ENCODE measurements at regions not wholly inside any gene's neighbourhood (a gene's known extent, or its start where the extent isn't known, plus 50 kb on each side); places are given as distances from the start of the nearest gene placed in this dataset.

GRCh38 chr3:106372806-106373190, 504.0 kb upstream of the CBLB start:
- Histone ChIP-seq H3K9me3 (replicated peaks) (no peaks in the 10 kb centered on the region), H3K36me3 (no peaks in the 10 kb centered on the region), H3K4me3 (no peak overlapping the region), H3K4me1 (no peaks in the 10 kb centered on the region), H3K27ac (replicated peaks) (no peak overlapping the region), H3K27me3 (ENCODE audit: low read depth) (no peaks in the 10 kb centered on the region)
- intact Hi-C loops (cut with micrococcal nuclease): no loop called here
- no peak for DNase-seq
- TF ChIP-seq CTCF (IDR thresholded peaks at IDR 0.05; ENCODE audit: borderline replicate concordance): no peak

- H3K4me1 ChIP-seq: no peaks in the 10 kb centered on the region
- intact Hi-C loops (cut with micrococcal nuclease): no loop called here
- no peaks in the 10 kb centered on the region for H3K27me3 ChIP-seq (ENCODE audit: low read depth)
- no peak overlapping the region for H3K27ac ChIP-seq (replicated peaks)
- DNase-seq: no peak
- H3K4me3 ChIP-seq: no peak overlapping the region
- no peaks in the 10 kb centered on the region for H3K36me3 ChIP-seq
- no peaks in the 10 kb centered on the region for H3K9me3 ChIP-seq (replicated peaks)
- TF ChIP-seq CTCF (IDR thresholded peaks at IDR 0.05; ENCODE audit: borderline replicate concordance): no peak
Measured at GRCh38 chr3:106376016-106376570, 507.3 kb upstream of the CBLB start.

GRCh38 chr3:106379251-106379750, 510.5 kb upstream of the CBLB start:
- Histone ChIP-seq H3K27me3 (ENCODE audit: low read depth) (no peaks in the 10 kb centered on the region), H3K4me3 (no peak overlapping the region), H3K27ac (replicated peaks) (no peak overlapping the region), H3K36me3 (no peaks in the 10 kb centered on the region), H3K9me3 (replicated peaks) (no peaks in the 10 kb centered on the region), H3K4me1 (no peaks in the 10 kb centered on the region)
- TF ChIP-seq CTCF (IDR thresholded peaks at IDR 0.05; ENCODE audit: borderline replicate concordance): no peak
- intact Hi-C loops (cut with micrococcal nuclease): no loop called here
- DNase-seq: no peak

- H3K27ac ChIP-seq (replicated peaks): no peak overlapping the region
- no peaks in the 10 kb centered on the region for H3K9me3 ChIP-seq (replicated peaks)
- H3K27me3 ChIP-seq (ENCODE audit: low read depth): no peaks in the 10 kb centered on the region
- intact Hi-C loops (cut with micrococcal nuclease): no loop called here
- H3K36me3 ChIP-seq: no peaks in the 10 kb centered on the region
- H3K4me3 ChIP-seq: no peak overlapping the region
- no peak for DNase-seq
- H3K4me1 ChIP-seq: no peaks in the 10 kb centered on the region
- TF ChIP-seq CTCF (IDR thresholded peaks at IDR 0.05; ENCODE audit: borderline replicate concordance): no peak
Measured at GRCh38 chr3:106380232-106380631, 511.4 kb upstream of the CBLB start.

- Histone ChIP-seq H3K4me1 (no peaks in the 10 kb centered on the region), H3K27me3 (ENCODE audit: low read depth) (no peaks in the 10 kb centered on the region), H3K36me3 (no peaks in the 10 kb centered on the region), H3K27ac (replicated peaks) (no peak overlapping the region), H3K9me3 (replicated peaks) (no peaks in the 10 kb centered on the region), H3K4me3 (no peak overlapping the region)
- DNase-seq: no peak
- intact Hi-C loops (cut with micrococcal nuclease): no loop called here
- no peak for TF ChIP-seq CTCF (IDR thresholded peaks at IDR 0.05; ENCODE audit: borderline replicate concordance)
Measured at GRCh38 chr3:106381286-106381938, 512.6 kb upstream of the CBLB start.
